ENCODE measurements at regions not wholly inside any gene's neighbourhood (a gene's known extent, or its start where the extent isn't known, plus 50 kb on each side); places are given as distances from the start of the nearest gene placed in this dataset.

DNA sequence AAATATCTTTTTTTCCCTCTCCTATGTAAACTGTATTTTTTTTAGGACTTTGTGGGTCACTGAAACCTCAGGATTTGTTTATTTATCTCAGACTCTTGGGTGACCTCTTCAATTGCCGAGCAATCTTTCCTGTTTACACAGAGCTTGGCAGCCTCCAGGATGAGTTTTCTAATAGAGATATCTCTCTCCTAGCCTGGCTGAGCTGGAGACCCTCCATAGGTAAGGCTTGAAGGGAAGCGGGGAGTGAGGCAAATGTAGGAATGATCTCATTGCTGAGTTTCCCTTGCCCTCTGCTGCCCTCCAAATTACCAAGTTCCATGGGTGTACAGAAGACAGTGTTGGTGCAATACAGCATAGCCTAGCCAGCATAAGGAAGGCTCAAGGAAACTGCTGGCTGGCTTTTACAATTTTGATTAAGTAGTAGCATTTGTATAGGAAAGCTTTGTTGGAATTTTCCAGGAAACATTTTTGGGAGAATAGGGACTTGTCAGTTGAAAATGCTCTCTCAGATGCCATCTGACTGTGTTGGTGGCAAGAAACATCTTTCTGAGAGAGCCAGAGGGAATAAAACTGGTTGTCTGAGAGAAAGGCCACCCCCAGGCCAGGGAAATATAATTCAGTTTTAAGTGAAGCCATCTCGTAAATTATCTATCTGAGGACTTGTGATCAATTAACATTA is 116.0 kb downstream of the NMUR2 start:
- Histone ChIP-seq H3K4me3 (replicated peaks; ENCODE audit: low read depth, low read length) (no peak overlapping the region), H3K27me3 (replicated peaks; ENCODE audit: control insufficient read depth, insufficient read depth, low read length) (no peaks in the 10 kb centered on the region), H3K36me3 (ENCODE audit: control insufficient read depth, insufficient read depth, low read length) (no peaks in the 10 kb centered on the region)
- TF ChIP-seq, protein P1, sequence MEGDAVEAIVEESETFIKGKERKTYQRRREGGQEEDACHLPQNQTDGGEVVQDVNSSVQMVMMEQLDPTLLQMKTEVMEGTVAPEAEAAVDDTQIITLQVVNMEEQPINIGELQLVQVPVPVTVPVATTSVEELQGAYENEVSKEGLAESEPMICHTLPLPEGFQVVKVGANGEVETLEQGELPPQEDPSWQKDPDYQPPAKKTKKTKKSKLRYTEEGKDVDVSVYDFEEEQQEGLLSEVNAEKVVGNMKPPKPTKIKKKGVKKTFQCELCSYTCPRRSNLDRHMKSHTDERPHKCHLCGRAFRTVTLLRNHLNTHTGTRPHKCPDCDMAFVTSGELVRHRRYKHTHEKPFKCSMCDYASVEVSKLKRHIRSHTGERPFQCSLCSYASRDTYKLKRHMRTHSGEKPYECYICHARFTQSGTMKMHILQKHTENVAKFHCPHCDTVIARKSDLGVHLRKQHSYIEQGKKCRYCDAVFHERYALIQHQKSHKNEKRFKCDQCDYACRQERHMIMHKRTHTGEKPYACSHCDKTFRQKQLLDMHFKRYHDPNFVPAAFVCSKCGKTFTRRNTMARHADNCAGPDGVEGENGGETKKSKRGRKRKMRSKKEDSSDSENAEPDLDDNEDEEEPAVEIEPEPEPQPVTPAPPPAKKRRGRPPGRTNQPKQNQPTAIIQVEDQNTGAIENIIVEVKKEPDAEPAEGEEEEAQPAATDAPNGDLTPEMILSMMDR (IDR thresholded peaks at IDR 0.05; ENCODE audit: insufficient read depth, low read length, poor library complexity, severe bottlenecking), result no peak
- no peak for DNase-seq (ENCODE audit: extremely low read depth, insufficient read length)

DNA sequence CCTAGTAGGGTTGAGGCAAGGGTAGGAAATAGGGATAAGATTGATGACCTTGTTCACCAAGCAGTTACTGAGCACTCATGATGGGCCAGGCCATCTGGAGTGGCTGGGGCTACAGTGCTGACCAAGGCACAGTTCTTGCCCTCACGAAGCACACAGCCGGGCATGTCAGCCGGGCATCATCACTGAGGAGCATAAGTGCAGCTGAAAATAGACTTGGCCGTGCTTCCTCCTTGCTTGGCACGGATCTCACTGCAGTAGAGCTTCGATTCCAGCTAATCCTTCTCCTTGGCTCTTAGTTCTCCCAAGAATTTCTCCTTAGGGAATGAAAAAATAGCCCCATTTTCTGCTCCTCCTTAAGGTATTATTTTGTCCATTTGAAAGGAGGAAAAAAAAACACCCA is 116.6 kb downstream of the NMUR2 start:
- no peaks in the 10 kb centered on the region for H3K27me3 ChIP-seq (replicated peaks; ENCODE audit: control insufficient read depth, insufficient read depth, low read length)
- TF ChIP-seq, protein P1 (IDR thresholded peaks at IDR 0.05; ENCODE audit: insufficient read depth, low read length, poor library complexity, severe bottlenecking), result no peak
- DNase-seq (ENCODE audit: extremely low read depth, insufficient read length), result no peak
- no peak overlapping the region for H3K4me3 ChIP-seq (replicated peaks; ENCODE audit: low read depth, low read length)
- H3K36me3 ChIP-seq (ENCODE audit: control insufficient read depth, insufficient read depth, low read length), result no peaks in the 10 kb centered on the region

DNA sequence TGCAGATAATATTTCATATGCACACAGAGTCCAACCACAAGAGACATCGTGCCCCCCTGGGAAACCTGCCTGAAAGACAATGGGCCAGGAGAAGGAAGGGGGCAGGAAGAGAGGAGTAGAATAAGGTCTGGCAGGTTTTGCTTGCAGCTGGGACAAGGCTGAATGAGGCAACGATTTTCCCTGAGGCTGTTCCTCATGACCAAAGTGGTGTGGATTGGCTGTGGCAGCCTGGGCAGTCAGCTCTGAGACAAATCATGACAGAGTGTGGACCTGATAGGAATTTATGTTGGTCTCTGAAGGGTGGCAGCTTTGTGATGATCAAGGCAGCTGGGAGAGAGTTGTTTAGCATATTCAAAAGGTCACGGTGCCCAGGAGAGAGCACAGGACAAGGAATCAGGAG is 119.3 kb downstream of the NMUR2 start:
- DNase-seq (ENCODE audit: extremely low read depth, insufficient read length), result no peak
- TF ChIP-seq, protein P1 (IDR thresholded peaks at IDR 0.05; ENCODE audit: insufficient read depth, low read length, poor library complexity, severe bottlenecking), result no peak
- no peak overlapping the region for H3K4me3 ChIP-seq (replicated peaks; ENCODE audit: low read depth, low read length)
- no peaks in the 10 kb centered on the region for H3K36me3 ChIP-seq (ENCODE audit: control insufficient read depth, insufficient read depth, low read length)
- no peaks in the 10 kb centered on the region for H3K27me3 ChIP-seq (replicated peaks; ENCODE audit: control insufficient read depth, insufficient read depth, low read length)

DNA sequence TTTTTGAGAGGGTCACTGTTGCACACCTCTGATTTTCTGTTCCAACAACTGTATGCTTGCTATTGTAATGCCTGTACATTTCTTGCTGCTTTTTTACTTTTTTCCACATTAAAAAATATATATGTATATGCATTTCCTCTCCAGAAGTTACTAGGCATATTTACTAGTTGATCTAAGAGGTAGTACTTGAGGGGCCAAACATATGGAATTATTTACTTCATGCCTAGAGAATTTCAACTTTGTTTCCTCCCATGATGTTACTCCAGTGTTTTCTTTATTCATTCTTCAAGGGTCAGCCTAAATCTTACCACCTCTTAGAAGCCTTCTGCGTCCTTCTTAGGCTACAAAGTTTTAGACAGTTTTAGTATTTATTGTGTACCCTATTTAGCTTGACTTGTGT is 122.7 kb downstream of the NMUR2 start:
- Histone ChIP-seq H3K4me3 (replicated peaks; ENCODE audit: low read depth, low read length) (no peak overlapping the region), H3K36me3 (ENCODE audit: control insufficient read depth, insufficient read depth, low read length) (no peaks in the 10 kb centered on the region), H3K27me3 (replicated peaks; ENCODE audit: control insufficient read depth, insufficient read depth, low read length) (no peaks in the 10 kb centered on the region)
- TF ChIP-seq, protein P1 (IDR thresholded peaks at IDR 0.05; ENCODE audit: insufficient read depth, low read length, poor library complexity, severe bottlenecking), result no peak
- no peak for DNase-seq (ENCODE audit: extremely low read depth, insufficient read length)

DNA sequence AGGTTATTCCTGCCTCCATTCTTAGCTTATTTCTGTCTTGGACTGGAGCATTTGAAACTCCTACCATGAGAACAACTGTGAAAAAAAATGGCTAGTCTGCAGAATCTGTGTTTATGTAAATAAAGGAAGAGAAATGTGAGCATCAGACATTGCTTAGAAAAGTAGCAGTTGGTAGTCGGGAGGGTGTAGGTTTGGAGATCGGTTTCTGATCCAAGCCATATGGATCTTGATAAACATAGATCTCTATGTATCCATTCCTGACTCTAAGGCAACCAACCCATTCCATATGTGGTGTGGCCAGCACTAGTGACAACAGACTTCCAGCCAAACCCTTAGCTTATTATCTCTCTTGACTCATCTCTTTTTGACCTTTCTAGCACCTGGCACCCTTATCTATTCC is 127.1 kb downstream of the NMUR2 start:
- H3K27me3 ChIP-seq (replicated peaks; ENCODE audit: control insufficient read depth, insufficient read depth, low read length), result no peaks in the 10 kb centered on the region
- H3K36me3 ChIP-seq (ENCODE audit: control insufficient read depth, insufficient read depth, low read length), result no peaks in the 10 kb centered on the region
- no peak overlapping the region for H3K4me3 ChIP-seq (replicated peaks; ENCODE audit: low read depth, low read length)
- TF ChIP-seq, protein P1 (IDR thresholded peaks at IDR 0.05; ENCODE audit: insufficient read depth, low read length, poor library complexity, severe bottlenecking), result no peak
- no peak for DNase-seq (ENCODE audit: extremely low read depth, insufficient read length)

DNA sequence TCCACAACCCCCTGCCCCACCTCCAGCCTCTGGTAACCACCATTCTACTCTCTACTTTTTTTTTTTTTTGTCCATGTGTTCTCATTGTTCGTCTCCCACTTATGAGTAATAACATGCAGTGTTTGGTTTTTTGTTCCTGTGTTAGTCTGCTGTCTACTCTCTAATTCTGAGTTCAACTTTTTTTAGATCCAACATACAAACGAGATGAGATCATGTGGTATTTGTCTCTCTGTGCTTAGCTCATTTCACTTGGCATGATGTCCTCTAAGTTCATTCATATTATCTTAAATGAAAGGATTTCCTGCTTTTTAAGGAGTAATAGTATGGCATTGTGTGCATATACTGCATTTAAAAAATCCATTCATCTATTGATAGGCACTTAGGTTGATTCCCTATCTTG is 130.9 kb downstream of the NMUR2 start:
- DNase-seq (ENCODE audit: extremely low read depth, insufficient read length), result no peak
- H3K4me3 ChIP-seq (replicated peaks; ENCODE audit: low read depth, low read length), result no peak overlapping the region
- H3K27me3 ChIP-seq (replicated peaks; ENCODE audit: control insufficient read depth, insufficient read depth, low read length), result no peaks in the 10 kb centered on the region
- H3K36me3 ChIP-seq (ENCODE audit: control insufficient read depth, insufficient read depth, low read length), result no peaks in the 10 kb centered on the region
- TF ChIP-seq, protein P1 (IDR thresholded peaks at IDR 0.05; ENCODE audit: insufficient read depth, low read length, poor library complexity, severe bottlenecking), result no peak

All from GM06990 (cell line).